ENCODE measurements at regions not wholly inside any gene's neighbourhood (a gene's known extent, or its start where the extent isn't known, plus 50 kb on each side); places are given as distances from the start of the nearest gene placed in this dataset.
A peak's percentile ranks its signal among the peaks of the same experiment; 100 is the strongest.

DNA sequence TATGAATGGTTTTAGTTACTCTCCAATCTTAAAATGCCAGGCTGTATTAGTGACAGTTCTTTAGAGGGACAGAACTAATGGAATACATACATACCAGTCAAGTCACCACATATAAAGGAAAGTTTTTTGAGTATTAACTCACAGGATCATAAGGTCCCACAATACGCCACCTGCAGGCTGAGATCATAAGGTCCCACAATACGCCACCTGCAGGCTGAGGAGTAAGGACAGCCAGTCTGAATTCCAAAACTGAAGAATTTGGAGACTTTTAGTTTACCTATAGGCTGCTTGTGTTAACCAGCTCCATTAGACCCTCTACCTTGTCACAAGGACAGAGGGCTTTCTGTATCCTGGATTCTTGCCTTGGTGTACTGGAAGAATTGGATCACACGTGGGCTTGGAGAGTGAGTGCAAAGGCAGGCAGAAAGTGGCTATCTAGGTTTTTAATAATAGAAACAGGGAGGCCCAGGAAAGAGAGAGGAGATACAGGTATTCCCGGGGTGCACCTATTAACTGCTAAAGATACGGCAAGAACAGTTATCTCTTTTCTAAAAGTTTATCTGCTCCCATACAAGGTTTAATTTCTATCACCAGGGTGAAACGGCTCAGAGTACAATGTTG is 234.9 kb upstream of the CYRIA start:
- DNase-seq (ENCODE audit: low read depth) = peak; percentile 37

- no peak for DNase-seq (ENCODE audit: low read depth)
Observed at GRCh38 chr2:16899958-16900357, 234.3 kb upstream of the CYRIA start.

DNA sequence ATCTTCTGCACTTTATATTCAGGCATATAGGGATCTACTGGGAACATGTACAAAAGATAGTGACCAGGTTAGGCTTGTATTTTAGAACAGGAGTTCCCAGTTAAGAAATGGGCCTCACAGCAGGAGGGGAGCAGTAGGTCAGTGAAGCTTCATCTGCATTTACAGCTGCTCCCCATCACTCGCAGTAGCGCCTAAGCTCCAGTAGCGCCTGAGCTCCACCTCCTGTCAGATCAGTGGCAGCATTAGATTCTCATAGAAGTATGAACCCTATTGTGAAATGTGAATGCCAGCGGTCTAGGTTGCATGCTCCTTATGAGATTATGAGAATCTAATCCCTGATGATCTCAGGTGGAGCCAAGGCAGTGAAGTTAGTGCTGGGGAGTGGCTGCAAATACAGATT is 224.4 kb upstream of the CYRIA start:
- no peak for DNase-seq (ENCODE audit: low read depth)

- no peak for DNase-seq (ENCODE audit: low read depth)
Observed at GRCh38 chr2:16885027-16885426, 219.4 kb upstream of the CYRIA start.

- no peak for DNase-seq (ENCODE audit: low read depth)
Observed at GRCh38 chr2:16882706-16883105, 217.1 kb upstream of the CYRIA start.

GRCh38 chr2:16881122-16881521 is 215.5 kb upstream of the CYRIA start:
- DNase-seq (ENCODE audit: low read depth) = no peak

GRCh38 chr2:16871411-16871810 is 205.8 kb upstream of the CYRIA start:
- no peak for DNase-seq (ENCODE audit: low read depth)

DNA sequence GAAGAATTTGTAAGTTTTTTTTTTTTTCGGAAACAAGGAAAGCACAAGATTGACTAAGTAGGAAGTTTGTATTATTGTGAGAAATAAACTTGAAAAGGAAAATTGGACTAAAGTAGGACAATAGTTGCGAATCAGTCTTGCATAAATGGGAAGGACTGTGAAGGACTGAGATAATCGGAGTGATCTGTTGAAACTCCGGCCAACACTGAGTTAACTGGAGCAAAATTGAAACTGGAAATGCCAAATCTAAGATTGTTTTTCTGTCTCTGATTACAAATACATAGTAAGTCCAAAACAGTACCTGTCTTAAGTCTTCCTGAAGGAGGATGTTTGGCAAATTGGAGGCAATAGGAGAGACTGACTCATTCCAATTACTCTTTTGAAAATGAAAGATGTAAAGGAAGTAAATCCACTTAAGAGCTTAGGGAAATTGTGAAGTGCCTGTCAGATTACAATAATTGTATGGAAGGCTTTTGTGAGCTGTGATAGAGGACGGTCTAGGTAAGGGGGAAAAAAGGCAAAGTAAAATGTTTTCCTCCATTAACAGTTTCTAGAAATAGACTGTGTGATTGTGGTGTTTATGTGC is 204.9 kb upstream of the CYRIA start:
- no peak for DNase-seq (ENCODE audit: low read depth)

- DNase-seq (ENCODE audit: low read depth) = no peak
Observed at GRCh38 chr2:16869711-16870110, 204.1 kb upstream of the CYRIA start.

GRCh38 chr2:16862471-16862870 is 196.8 kb upstream of the CYRIA start:
- no peak for DNase-seq (ENCODE audit: low read depth)

DNA sequence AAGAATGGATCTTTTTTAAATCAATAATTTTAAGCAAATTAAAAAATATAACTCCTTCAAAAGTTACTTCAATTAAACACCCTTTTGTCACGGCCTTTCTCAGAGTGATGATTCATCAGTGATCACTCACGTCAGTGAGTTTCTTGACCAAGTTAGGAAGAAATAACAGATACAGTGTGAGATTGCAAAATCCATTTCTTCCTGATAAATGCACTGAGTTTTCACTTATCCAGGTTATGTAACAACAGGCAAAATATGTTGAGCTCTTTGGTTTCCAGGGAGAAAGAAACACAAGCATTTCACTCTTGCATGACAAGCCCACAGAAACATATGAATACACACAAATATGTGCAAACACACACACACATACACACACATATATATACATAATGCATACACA is 195.9 kb upstream of the CYRIA start:
- no peak for DNase-seq (ENCODE audit: low read depth)

DNA sequence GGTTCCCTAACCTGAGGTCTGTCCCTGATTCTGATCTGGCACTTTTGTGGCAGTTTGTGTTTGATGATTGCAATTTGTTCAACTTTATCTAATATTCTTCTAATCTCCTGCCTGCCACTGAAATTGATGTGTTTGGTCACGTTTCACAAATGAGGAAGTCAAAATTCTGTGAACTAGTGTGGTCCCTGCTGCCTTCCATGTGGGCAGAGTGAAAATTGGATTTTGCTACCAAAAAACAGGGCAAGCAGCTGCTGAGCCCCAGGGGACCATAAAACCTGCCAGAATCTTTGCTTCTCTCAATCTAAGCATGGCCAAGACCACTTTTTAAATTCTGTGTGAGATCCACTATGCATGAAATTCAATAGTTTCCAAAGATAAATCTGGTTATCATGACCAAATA is 195.5 kb upstream of the CYRIA start:
- no peak for DNase-seq (ENCODE audit: low read depth)

GRCh38 chr2:16860627-16861026 is 195.0 kb upstream of the CYRIA start:
- no peak for DNase-seq (ENCODE audit: low read depth)

DNA sequence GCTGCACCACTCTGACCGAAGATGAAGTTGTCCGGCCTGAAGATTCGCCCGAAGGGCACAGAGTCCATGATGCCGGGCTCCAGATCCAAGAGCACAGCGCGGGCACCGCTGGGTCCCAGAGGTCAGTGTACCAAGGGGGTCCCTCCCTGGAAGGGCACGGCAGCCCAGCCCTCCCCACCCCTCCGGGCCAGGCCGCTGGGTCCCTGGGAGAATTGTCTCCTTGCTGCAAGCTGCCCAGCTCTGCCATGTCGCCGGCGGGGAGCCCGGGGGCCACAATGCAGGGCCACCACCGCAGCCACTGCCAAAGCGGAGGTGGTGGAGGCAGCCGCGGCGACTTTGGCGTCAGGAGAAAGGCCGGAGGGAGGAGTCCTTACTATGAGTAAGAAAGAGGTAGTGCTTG is 189.5 kb upstream of the CYRIA start:
- DNase-seq (ENCODE audit: low read depth) = no peak

DNA sequence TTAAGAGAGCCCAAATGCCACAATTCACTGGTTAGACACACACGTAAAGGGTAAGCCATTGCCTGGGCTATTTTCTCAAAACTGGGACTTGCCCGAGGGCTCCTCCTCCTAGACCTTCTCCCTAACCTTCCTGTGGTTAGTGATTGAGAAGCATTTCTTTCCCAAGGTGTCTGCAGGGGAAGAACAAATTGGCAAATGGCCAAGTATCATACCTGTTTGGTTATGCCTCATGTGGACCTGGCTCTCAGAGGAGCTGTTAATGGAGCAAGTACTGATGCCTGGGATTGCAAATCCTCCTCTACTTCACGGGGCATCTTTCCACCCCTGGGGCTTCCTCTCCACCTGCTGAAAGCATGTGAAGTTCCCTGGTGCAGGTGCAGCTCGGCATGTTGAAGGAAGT is 187.5 kb upstream of the CYRIA start:
- DNase-seq (ENCODE audit: low read depth) = no peak

DNA sequence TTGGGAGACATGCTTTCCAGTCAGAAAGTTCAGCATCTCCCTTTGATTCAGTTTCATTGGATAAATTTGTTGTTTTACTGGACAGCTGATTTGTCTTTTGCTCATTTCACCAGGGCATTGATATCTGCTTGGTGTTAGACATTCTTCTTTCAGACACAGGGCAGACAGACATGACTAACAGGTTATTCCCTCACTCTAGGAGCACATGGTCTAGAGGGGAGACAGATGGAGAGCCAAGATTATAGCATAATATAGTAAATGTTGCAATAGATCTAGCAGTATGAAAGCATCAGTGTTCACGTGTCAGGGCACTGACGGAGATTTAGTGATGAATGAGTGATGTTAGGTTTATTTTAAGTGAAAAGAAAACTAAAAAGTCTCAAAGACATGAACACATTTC is 187.0 kb upstream of the CYRIA start:
- no peak for DNase-seq (ENCODE audit: low read depth)

GRCh38 chr2:16851126-16851525 is 185.5 kb upstream of the CYRIA start:
- no peak for DNase-seq (ENCODE audit: low read depth)

GRCh38 chr2:16840496-16841172 is 175.0 kb upstream of the CYRIA start:
- DNase-seq (ENCODE audit: low read depth) = no peak

DNA sequence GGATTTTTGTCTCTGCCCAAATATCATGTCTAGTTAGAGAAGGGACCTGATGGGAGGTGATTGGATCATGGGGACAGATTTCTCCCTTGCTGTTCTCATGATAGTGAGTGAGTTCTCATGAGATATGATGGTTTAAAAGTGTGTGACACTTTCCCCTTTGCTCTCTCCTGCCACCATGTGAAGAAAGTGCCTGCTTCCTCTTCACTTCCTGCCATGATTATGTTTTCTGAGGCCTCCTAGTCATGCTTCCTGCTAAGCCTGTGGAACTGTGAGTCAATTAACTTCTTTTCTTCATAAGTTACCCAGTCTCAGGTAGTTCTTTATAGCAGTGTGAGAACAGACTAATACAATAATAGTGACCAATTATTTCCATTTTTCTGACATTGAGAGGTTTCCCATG is 167.3 kb upstream of the CYRIA start:
- DNase-seq (ENCODE audit: low read depth) = no peak

- no peak for DNase-seq (ENCODE audit: low read depth)
Observed at GRCh38 chr2:16828828-16829160, 163.2 kb upstream of the CYRIA start.

DNA sequence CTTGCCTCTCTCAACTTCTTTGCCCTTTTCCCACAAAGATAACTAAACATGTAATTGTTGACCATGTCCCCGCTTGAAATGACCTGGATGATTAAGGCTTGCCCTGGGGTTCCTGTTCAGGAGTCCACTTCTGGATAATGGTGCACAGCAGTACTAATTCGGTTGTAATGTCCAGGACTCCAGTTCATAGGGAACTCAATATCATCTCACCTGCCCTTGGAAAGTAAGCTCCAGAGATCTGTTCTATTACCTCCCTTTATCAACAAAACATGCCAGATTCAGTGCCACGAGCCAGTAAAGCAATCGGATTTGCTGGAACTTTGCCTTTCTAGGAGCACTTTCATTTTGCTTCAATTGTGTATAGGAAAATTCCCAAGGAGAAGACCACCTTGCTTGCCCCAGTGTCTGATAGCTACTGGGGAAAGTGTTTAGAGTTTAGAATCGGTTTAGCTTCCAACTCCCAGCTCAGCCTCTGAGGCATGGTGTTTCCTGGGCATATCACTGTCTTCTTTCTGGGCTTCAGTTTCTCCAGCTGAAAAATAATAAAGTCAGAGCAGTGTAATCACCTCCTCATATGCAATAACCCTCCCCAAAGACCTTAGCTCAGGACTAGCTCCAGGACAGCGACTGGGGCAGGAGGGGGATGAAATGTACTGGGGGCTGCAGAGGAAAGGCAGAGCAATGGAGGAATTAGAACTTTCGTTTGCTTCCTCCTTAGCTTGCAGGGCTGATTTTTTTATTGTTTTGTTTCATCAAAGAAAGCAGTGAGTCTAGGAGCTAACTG is 162.6 kb upstream of the CYRIA start:
- no peak for DNase-seq (ENCODE audit: low read depth)

- DNase-seq (ENCODE audit: low read depth) = no peak
Observed at GRCh38 chr2:16824472-16824871, 158.8 kb upstream of the CYRIA start.

- DNase-seq (ENCODE audit: low read depth) = no peak
Observed at GRCh38 chr2:16821692-16822091, 156.1 kb upstream of the CYRIA start.
